ENCODE measurements at regions not wholly inside any gene's neighbourhood (a gene's known extent, or its start where the extent isn't known, plus 50 kb on each side); places are given as distances from the start of the nearest gene placed in this dataset.

DNA sequence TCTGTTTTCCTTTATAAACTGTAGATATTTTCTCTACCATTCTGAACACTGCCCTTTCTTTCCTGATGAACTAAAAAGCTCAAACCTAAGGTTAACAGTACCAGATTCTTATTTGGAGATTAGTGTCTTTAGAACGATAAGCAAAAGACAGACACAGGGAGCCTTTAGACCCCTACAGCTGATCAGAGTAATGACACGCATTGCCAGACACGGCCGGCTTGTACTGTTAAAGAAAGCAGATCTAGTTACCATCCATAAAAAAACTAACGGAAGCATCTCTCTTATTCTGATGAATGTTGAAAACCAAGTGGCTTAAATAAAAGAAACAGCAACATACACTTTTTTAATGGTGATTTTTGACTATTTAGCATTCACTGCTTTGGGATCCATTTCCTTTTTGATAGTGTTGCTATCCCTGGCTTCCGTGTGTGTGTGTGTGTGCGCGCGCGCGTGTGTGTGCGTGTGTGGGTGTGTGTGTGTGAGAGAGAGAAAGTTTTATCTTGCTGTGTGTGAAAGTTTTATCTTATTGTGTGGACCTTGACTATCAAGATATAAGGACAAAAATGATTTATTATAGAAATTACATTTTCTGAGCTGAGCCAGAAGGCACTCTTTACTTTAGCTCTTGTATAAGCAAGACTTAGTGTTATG, 95.6 kb upstream of the SLC35B3 start:
- DNase-seq, result no peak

DNA sequence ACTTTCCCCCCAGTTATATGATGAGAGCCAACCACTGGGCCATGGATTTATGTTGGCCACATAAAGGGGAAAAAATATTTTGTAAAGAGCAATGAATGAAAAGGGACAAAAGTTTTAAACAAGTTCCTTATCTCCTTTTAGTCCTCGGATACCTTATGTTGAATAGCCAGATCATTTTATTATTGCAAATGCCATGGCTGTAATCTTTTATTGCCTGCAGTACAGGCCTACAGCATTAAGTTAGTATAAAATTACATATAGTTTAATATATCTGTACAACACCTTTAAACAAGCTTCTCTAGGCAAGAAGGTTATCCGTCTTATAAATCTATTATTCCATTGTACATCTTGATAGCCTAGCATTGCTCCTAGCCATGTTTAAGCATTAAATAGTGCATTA, 93.9 kb upstream of the SLC35B3 start:
- no peak for DNase-seq

DNA sequence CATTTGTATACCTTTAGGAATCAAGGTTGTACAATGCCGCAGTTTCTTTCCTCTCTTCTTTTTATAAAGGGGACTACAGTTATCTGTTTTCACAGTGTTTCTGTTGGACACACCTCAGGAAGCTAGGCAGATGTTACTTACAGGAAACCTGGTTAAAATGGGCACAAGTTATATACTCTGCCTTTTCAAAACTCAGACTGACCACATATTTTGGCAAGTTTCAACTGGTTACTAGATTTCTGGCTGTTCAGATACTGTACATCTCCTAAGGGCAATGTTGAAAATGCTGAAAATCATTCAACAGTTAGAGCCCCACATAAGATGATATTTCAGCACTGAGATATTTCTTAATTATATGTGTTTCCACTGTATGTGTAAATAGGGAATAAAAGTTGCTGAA, 92.5 kb upstream of the SLC35B3 start:
- no peak for DNase-seq

DNA sequence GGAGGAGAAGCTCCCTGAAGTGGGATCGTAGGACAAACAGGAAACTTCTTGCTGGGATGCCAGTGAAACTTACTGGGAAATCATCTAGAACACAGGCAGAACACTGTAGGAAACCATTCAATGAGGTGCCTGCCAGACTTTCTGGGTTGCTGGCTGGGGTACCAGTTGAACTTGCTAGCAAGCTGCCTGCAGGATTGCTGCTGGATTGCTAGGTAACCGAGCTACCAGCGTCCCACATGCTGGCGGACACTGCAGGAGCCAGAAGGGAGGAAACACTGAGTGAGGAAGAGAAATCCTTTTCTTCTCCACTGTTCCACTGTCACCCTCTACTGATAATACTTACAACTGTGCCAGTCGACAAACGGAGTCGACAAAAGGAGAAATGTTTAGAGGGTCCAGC, 91.3 kb upstream of the SLC35B3 start:
- DNase-seq, result no peak

DNA sequence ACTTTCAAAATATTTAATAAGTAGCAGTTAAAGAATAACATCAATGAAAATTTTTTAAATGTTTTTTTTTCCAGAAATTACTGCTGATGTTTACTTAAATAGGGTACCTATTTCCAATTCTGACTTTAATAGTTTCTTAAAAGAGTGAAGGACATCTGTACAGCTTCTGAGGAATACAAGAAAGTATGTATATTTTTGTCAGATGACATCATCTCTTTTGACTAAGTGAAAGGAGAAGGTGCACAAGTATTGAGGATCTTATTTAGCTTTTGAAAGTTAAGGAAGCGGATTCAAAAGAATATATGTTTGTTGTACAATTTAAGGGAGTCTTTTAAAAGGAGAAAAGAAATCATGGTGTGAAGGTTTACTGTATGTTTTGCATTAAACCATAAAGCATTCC, 90.0 kb upstream of the SLC35B3 start:
- no peak for DNase-seq

DNA sequence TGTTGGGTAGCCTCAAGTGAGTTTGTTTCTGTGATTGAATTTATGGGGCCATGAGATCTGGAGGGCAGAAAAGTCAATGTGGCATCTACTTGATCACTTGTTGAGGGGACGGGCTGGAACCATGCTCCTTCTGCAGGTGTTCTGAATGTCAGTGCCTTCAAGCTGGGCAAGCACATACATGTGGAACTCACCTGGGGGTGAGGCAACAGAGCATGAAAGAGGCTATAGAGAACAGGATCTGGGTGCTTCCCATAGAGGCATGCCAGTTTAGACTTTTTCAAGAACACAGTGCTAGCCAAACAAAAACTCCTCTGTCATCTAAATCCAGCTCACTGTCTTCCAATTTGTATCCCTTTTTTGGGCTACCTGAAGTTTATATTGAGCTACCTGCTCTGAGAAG, 77.8 kb upstream of the SLC35B3 start:
- DNase-seq, result no peak

DNA sequence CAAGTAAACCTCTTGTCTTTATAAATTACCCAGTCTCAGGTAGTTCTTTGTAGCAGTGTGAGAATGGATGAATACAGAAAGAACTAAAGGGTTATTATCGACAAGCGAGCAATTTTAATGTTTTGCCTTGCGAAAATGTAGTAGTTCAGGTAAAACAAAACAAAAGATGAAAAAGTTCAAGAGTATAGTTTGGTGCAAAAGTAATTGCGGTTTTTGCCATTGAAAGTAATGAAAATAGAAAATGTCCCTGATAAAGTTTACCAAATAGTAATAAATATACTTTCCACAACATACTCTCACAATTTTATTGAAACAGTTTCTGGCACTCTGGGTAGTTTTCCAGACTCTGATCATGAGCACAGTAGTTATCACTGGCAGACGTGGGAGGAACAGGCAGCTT, 71.9 kb upstream of the SLC35B3 start:
- no peak for DNase-seq

DNA sequence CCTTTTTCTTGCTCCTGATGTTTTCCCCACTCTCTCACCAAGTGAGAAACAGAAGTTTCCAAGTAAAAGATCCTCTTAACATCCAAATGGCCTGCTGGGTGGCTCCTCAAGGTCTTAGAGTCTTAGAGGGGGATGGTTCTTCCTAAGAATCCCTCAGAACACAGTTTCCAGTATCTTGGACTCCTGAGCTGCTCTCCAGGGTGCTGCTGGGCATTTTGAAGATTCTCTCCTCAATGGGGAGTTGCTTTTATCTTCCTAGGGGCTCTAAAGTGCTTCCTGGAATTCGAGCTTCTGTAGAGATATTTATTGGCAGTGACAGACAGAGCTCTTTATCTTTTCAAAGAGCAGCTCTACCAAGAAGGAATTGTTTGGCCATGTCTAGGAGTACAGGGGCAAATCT, 70.8 kb upstream of the SLC35B3 start:
- DNase-seq, result no peak

DNA sequence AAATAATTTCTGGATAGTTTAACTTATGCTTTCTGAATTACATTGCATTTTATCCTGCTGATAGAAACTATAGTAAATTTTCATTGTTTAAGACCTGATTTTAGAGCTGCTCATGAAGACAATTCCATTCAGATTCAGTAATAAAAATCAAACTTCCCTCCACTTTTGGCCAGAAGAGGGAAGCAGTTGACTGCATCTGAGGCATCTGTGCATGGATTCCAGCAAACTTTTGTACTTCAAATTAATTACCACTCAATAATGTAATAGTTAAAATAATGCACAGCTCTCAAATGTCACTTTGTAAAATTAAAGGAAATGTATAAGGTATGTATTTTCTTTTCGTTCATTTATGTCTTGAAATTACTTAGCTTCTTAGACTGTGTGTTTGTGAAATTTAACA, 64.2 kb upstream of the SLC35B3 start:
- DNase-seq, result peak; percentile 15 to 30

DNA sequence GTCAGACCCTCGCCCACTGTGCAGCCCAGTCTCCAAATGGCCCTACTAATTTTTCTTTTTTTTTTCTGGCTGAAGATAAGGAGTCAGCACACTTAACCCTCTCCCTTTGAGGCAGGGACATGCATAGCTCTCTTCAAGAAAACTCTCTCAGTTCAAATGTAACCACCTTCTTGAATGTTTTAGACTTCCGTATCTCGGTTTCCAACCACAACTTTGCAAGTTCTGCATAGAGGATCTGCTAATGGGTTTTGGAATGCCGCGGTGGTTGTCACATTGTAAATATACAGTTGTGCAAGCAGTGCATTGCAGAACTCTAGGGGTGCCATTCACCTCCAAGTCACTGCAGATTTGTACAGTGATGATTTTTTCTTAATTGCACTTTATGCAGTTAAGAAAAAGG, 59.4 kb upstream of the SLC35B3 start:
- DNase-seq, result no peak

DNA sequence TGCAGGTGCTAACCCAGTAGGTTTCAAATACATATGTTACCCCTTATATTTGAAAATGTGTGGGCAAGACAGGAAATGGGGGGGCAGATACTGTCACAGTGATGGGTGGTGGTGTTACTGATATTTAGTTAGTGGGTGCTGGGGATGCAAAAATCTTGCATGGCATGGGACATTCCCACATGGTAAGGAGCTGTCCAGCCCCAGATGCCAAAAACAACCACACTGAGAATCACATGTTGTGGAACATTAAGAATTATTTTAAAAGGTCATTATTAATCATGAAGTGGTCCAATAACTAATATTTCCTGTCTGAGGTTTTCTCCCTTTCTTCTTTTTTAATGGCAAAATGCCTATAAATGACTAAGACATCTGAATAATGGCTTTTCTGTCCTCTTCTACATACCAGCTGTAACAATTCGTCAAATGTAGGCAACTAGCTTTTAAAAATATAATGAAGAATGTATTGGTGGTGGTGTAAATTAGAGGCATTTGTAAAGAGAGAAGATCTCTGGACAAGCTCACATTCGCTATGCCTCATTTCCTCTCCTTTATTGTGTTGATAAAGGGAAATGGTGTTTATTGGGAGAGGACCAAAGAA, 57.3 kb upstream of the SLC35B3 start:
- no peak for DNase-seq

Measured in right lung (tissue), 2 donors.